ENCODE measurements at regions not wholly inside any gene's neighbourhood (a gene's known extent, or its start where the extent isn't known, plus 50 kb on each side); places are given as distances from the start of the nearest gene placed in this dataset.

GRCh38 chr6:165883851-165884640, 221.0 kb upstream of the PDE10A start (continued):
- TF ChIP-seq KIAA2018 (CRISPR knock-in tag; IDR thresholded peaks at IDR 0.05; ENCODE audit: borderline replicate concordance) (no peak), AHR (CRISPR knock-in tag; IDR thresholded peaks at IDR 0.05) (no peak), HBP1 (CRISPR knock-in tag; IDR thresholded peaks at IDR 0.05; ENCODE audit: low read depth) (no peak)
